8988T (cell line): ENCODE measurements at regions not wholly inside any gene's neighbourhood (a gene's known extent, or its start where the extent isn't known, plus 50 kb on each side); places are given as distances from the start of the nearest gene placed in this dataset.
"Not testable (repeated sequence)": the region's sequence is repeated elsewhere in the genome, so short reads cannot be mapped to it uniquely, and the experiment has no call there.

Experiments
- DNase-seq: peaks from one replicate; pipeline ENCODE4 v3.0.0; 2011

GRCh38 chr16:79403534-79403933 is 197.0 kb downstream of the MAF start:
- DNase-seq = no peak

- no peak for DNase-seq
Observed at GRCh38 chr16:79402920-79403319, 197.6 kb downstream of the MAF start.

- DNase-seq = no peak
Observed at GRCh38 chr16:79402356-79402755, 198.2 kb downstream of the MAF start.

- DNase-seq = no peak
Observed at GRCh38 chr16:79401782-79402181, 198.8 kb downstream of the MAF start.

GRCh38 chr16:79401157-79401556 is 199.4 kb downstream of the MAF start:
- no peak for DNase-seq

GRCh38 chr16:79400462-79401149 is 199.9 kb downstream of the MAF start:
- no peak for DNase-seq

GRCh38 chr16:79395591-79395990 is 204.9 kb downstream of the MAF start:
- DNase-seq = no peak

- DNase-seq = no peak
Observed at GRCh38 chr16:79394206-79394605, 206.3 kb downstream of the MAF start.

- DNase-seq = no peak
Observed at GRCh38 chr16:79393564-79393963, 207.0 kb downstream of the MAF start.

GRCh38 chr16:79393127-79393526 is 207.4 kb downstream of the MAF start:
- no peak for DNase-seq

- no peak for DNase-seq
Observed at GRCh38 chr16:79392081-79392480, 208.5 kb downstream of the MAF start.

GRCh38 chr16:79391395-79391794 is 209.1 kb downstream of the MAF start:
- no peak for DNase-seq

- no peak for DNase-seq
Observed at GRCh38 chr16:79390481-79391051, 210.0 kb downstream of the MAF start.

GRCh38 chr16:79388396-79388795 is 212.1 kb downstream of the MAF start:
- DNase-seq = no peak

GRCh38 chr16:79386299-79386698 is 214.2 kb downstream of the MAF start:
- no peak for DNase-seq

- no peak for DNase-seq
Observed at GRCh38 chr16:79381603-79382042, 218.9 kb downstream of the MAF start.

GRCh38 chr16:79380995-79381602 is 219.4 kb downstream of the MAF start:
- no peak for DNase-seq

- no peak for DNase-seq
Observed at GRCh38 chr16:79379095-79379494, 221.4 kb downstream of the MAF start.

- not testable (repeated sequence) for DNase-seq
Observed at GRCh38 chr16:79377082-79377481, 223.5 kb downstream of the MAF start.

- DNase-seq = no peak
Observed at GRCh38 chr16:79375351-79375750, 225.2 kb downstream of the MAF start.

- no peak for DNase-seq
Observed at GRCh38 chr16:79372503-79373184, 227.9 kb downstream of the MAF start.

- no peak for DNase-seq
Observed at GRCh38 chr16:79370736-79371135, 229.8 kb downstream of the MAF start.

- DNase-seq = no peak
Observed at GRCh38 chr16:79369796-79370195, 230.7 kb downstream of the MAF start.

- no peak for DNase-seq
Observed at GRCh38 chr16:79367822-79368221, 232.7 kb downstream of the MAF start.
